Thoracic aorta (tissue), 2 donors: ENCODE measurements at regions not wholly inside any gene's neighbourhood (a gene's known extent, or its start where the extent isn't known, plus 50 kb on each side); places are given as distances from the start of the nearest gene placed in this dataset.

Experiments
- ATAC-seq: fragments of 150-250 bp; one replicate; pipeline ENCODE4 v1.8.0; 2017; ENCODE audit warnings: low read depth; ENCODE audit not compliant: insufficient number of reproducible peaks, low FRiP score
- DNase-seq: peaks from one replicate; pipeline ENCODE4 v3.0.0-alpha.2; 2020; ENCODE audit warnings: low spot score
- H3K27ac ChIP-seq, 2 donors: fragments of 200-600 bp; sonication (generic); 1 replicate in 1 of 2; 2 replicates in 1 of 2; pipeline ENCODE4 v1.5.1; 2016; ENCODE audit warnings: mild to moderate bottlenecking in 2 of 2, moderate library complexity in 2 of 2
- H3K27me3 ChIP-seq: fragments of 200-600 bp; sonication (generic); replicated peaks from 2 replicates; pipeline ENCODE4 v1.6.0; 2016; ENCODE audit warnings: mild to moderate bottlenecking; ENCODE audit not compliant: insufficient read depth
- H3K36me3 ChIP-seq: fragments of 200-600 bp; sonication (generic); one replicate; pipeline ENCODE4 v1.5.1; 2016
- H3K4me1 ChIP-seq, 2 donors: fragments of 200-600 bp; sonication (generic); 1 replicate in 1 of 2; 2 replicates in 1 of 2; pipeline versions ENCODE4 v1.5.1 to v1.6.0; 2016; ENCODE audit warnings: low read depth in 2 of 2, mild to moderate bottlenecking in 1 of 2; ENCODE audit not compliant: control insufficient read depth in 1 of 2
- H3K4me3 ChIP-seq: fragments of 200-600 bp; sonication (generic); 2 replicates; pipeline ENCODE4 v1.5.1; 2016; ENCODE audit warnings: mild to moderate bottlenecking
- H3K9me3 ChIP-seq: fragments of 200-600 bp; sonication (generic); 2 replicates; pipeline ENCODE4 v1.5.1; 2016
- TF ChIP-seq, protein P1 (sequence below): fragments of 200-600 bp; sonication (generic); IDR thresholded peaks from one replicate; pipeline ENCODE4 v1.5.1; 2019; ENCODE audit warnings: antibody characterized with exemption

DNA sequence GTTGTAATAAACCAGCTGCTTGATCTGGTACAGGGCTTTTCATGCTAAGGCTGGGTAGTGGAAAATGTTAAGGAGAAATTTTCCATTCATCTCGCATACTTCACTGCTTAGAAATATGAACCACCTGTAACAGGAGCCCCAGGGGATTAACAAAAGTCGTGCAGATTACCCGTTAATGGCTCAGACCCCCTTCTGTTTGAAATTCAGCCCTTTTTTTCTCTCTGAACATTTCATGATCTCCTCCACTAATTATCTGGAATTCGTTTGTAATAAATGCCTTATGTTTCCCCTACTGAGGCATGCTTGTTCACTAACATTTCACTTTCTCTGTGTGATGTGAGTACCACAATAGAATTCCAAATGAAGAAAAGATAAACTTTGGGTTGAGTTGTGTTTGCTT is 336.4 kb upstream of the HSF2 start:
- no peaks in the 10 kb centered on the region for H3K27me3 ChIP-seq

DNA sequence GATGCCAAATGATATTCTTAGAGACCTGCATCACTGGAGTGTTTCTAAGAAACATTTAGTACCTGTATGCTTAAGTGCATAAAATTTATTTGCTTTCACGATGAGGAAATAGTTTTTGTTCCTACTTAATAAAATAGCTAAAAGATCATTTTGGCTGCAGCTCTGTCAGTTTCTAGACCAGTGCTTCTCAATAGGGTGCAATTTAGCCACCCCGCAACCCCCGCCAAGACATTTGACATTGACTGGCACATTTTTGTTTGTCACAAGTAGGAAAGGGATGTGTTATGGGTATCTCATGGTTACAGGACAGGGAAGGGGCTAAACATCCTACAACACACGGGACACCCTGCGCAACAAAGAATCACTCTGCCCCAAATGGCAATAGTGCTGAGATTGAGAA is 335.7 kb upstream of the HSF2 start:
- H3K4me1 ChIP-seq = peaks cover 4 to 9% of the 10 kb centered on the region in 2 donors
- ATAC-seq (no peak), DNase-seq (no peak)
- no peak overlapping the region for H3K27ac ChIP-seq
- no peaks in the 10 kb centered on the region for H3K27me3 ChIP-seq
- H3K36me3 ChIP-seq = no peaks in the 10 kb centered on the region
- TF ChIP-seq, protein P1, sequence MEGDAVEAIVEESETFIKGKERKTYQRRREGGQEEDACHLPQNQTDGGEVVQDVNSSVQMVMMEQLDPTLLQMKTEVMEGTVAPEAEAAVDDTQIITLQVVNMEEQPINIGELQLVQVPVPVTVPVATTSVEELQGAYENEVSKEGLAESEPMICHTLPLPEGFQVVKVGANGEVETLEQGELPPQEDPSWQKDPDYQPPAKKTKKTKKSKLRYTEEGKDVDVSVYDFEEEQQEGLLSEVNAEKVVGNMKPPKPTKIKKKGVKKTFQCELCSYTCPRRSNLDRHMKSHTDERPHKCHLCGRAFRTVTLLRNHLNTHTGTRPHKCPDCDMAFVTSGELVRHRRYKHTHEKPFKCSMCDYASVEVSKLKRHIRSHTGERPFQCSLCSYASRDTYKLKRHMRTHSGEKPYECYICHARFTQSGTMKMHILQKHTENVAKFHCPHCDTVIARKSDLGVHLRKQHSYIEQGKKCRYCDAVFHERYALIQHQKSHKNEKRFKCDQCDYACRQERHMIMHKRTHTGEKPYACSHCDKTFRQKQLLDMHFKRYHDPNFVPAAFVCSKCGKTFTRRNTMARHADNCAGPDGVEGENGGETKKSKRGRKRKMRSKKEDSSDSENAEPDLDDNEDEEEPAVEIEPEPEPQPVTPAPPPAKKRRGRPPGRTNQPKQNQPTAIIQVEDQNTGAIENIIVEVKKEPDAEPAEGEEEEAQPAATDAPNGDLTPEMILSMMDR = no peak
- no peaks in the 10 kb centered on the region for H3K9me3 ChIP-seq
- no peak overlapping the region for H3K4me3 ChIP-seq

More for the DNA sequence above, 336.4 kb upstream of the HSF2 start:
- Histone ChIP-seq H3K36me3 (no peaks in the 10 kb centered on the region), H3K4me3 (no peak overlapping the region), H3K27ac (no peak overlapping the region), H3K9me3 (no peaks in the 10 kb centered on the region), H3K4me1 (peaks cover 0 to 2% of the 10 kb centered on the region in 2 donors)
- DNase-seq (no peak), ATAC-seq (no peak)
- TF ChIP-seq, protein P1 = no peak

- no peak for DNase-seq
- TF ChIP-seq, protein P1 = no peak
- Histone ChIP-seq H3K36me3 (no peaks in the 10 kb centered on the region), H3K4me1 (peaks cover 4 to 13% of the 10 kb centered on the region in 2 donors), H3K4me3 (no peak overlapping the region), H3K27me3 (no peaks in the 10 kb centered on the region), H3K27ac (no peak overlapping the region), H3K9me3 (no peaks in the 10 kb centered on the region)
- no peak for ATAC-seq
Measured at GRCh38 chr6:122066200-122066599, 333.3 kb upstream of the HSF2 start.

- H3K36me3 ChIP-seq = no peaks in the 10 kb centered on the region
- ATAC-seq (no peak), DNase-seq (no peak)
- H3K27me3 ChIP-seq = no peaks in the 10 kb centered on the region
- no peaks in the 10 kb centered on the region for H3K9me3 ChIP-seq
- H3K4me1 ChIP-seq = peaks cover 4 to 13% of the 10 kb centered on the region in 2 donors
- H3K27ac ChIP-seq = no peak overlapping the region
- H3K4me3 ChIP-seq = no peak overlapping the region
- TF ChIP-seq, protein P1 = no peak
Measured at GRCh38 chr6:122068291-122068769, 331.1 kb upstream of the HSF2 start.

DNA sequence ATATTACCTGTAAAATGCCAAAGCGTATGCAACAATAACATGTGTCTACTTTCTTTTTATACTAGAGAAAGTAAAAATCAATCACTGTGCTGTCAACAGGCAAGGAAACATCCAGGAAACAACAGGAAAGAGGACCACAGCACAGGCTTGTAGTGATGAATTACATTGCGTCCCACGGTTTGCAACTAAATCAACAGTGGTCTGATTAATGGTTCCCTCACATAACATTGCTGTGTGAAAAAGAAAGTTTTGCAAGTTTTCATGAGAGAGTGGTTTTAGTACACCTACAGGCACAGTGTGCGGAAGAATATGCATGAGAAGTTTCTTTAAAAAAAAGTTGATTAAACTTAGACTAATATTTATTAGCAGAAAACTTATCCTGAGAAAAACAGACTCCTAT is 329.5 kb upstream of the HSF2 start:
- Histone ChIP-seq H3K9me3 (no peaks in the 10 kb centered on the region), H3K36me3 (no peaks in the 10 kb centered on the region), H3K4me3 (no peak overlapping the region), H3K4me1 (peaks cover 4 to 13% of the 10 kb centered on the region in 2 donors), H3K27me3 (no peaks in the 10 kb centered on the region), H3K27ac (no peak overlapping the region)
- no peak for ATAC-seq
- DNase-seq = no peak
- TF ChIP-seq, protein P1 = no peak
